ENCODE measurements at regions not wholly inside any gene's neighbourhood (a gene's known extent, or its start where the extent isn't known, plus 50 kb on each side); places are given as distances from the start of the nearest gene placed in this dataset.

GRCh38 chr7:94740509-94740908 lies 84.6 kb upstream of the SGCE start:
- no peak for TF ChIP-seq POLR2AphosphoS5 (IDR thresholded peaks at IDR 0.05; ENCODE audit: low read depth)
- TF ChIP-seq CTCF (conservative IDR thresholded peaks at IDR 0.05; ENCODE audit: low read depth in 2 of 2) = no peak
- TF ChIP-seq EZH2 (IDR thresholded peaks at IDR 0.05; ENCODE audit: low read depth, unreplicated experiment) = no peak
- no peak for TF ChIP-seq CREB1 (CRISPR knock-in tag; IDR thresholded peaks at IDR 0.05; ENCODE audit: low read depth)
- TF ChIP-seq REST (IDR thresholded peaks at IDR 0.05; ENCODE audit: unreplicated experiment) = no peak
- TF ChIP-seq JUNB (IDR thresholded peaks at IDR 0.05; ENCODE audit: unreplicated experiment) = no peak
- TF ChIP-seq ZNF331 (CRISPR knock-in tag; IDR thresholded peaks at IDR 0.05; ENCODE audit: low read depth) = no peak
- no peak for TF ChIP-seq EZH2phosphoT487 (IDR thresholded peaks at IDR 0.05; ENCODE audit: unreplicated experiment)
- no peak for TF ChIP-seq STAT1 (IDR thresholded peaks at IDR 0.05; ENCODE audit: unreplicated experiment)
- no peak for TF ChIP-seq ETS1 (IDR thresholded peaks at IDR 0.05)
